Prostate gland (tissue), 2 donors: ENCODE measurements at regions not wholly inside any gene's neighbourhood (a gene's known extent, or its start where the extent isn't known, plus 50 kb on each side); places are given as distances from the start of the nearest gene placed in this dataset.

Experiments used
- CTCF ChIP-seq, 4 experiments: fragments of 200-600 bp in 2 of 4; fragments of 450-650 bp in 2 of 4; sonication (generic) in 2 of 4; IDR thresholded peaks; 1 replicate in 3 of 4; 2 replicates in 1 of 4; pipeline ENCODE4 v1.5.1; 2016 to 2019; ENCODE audit warnings: antibody characterized with exemption in 4 of 4, mild to moderate bottlenecking in 2 of 4, moderate library complexity in 2 of 4
- POLR2A ChIP-seq: fragments of 450-650 bp; IDR thresholded peaks from one replicate; pipeline ENCODE4 v1.6.1; 2016; ENCODE audit warnings: antibody characterized with exemption, mild to moderate bottlenecking

DNA sequence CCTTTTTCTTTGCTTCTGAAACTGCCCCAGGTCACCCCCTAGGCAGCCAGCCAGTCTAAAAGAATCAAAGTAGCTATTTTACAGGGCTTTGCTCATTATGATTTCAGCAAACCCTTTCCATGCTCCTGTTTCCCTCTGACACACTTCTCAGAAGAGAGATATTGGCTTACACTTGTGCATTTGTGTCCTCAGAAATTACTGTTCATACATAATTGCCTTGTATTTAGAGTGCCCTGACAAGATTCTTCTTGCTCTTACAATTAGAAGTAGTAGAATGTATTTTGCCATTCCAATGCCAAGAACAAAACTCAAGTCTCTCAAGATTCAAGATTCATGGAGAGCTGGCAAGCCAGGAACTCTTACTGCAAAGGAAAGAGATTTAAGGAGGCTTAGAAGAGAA is 531.0 kb upstream of the ZFP42 start:
- TF ChIP-seq CTCF (IDR thresholded peaks at IDR 0.05) (no peak), POLR2A (no peak)
